GM10248 (cell line): ENCODE measurements at regions not wholly inside any gene's neighbourhood (a gene's known extent, or its start where the extent isn't known, plus 50 kb on each side); places are given as distances from the start of the nearest gene placed in this dataset.

Experiments used
- CTCF ChIA-PET: fragments of 300-600 bp; sonication (Branson Sonifier 250); formaldehyde crosslinking; extraction: SDS; loops from one replicate; lab custom pipeline; 2021; ENCODE audit warnings: antibody characterized with exemption; lab: Yijun Ruan, JAX
- POLR2A ChIA-PET: fragments of 350-650 bp; sonication (Branson Sonifier 250); formaldehyde crosslinking; extraction: SDS; loops from one replicate; lab custom pipeline; 2020; ENCODE audit warnings: antibody characterized with exemption; lab: Yijun Ruan, JAX
- DNase-seq: peaks from one replicate; pipeline ENCODE4 v3.0.0; 2012; ENCODE audit errors: extremely low spot score
- TF ChIP-seq, protein P1 (sequence below): IDR thresholded peaks from 2 replicates; pipeline ENCODE4 v1.5.1; 2012; ENCODE audit warnings: mild to moderate bottlenecking, low read depth; ENCODE audit errors: extremely low read depth, missing control alignments, control extremely low read depth

DNA sequence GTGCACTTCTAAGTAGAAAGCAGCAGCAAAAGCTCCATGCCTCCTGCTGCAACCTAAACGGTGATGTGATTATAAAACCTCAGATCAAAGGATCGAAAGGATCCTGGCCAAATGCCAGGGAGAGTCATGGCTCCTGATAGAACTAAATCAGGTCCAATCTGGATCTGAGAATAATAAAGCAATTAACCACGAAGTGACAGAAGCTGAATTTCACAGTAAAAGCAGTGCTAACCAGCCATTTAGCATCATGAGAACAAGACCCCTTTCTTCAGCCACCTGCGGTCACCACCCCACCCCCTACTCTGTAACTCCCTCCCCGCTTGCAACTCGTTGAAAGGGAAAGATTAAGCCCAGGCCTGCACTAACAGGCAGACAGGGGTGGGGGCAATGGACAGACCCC is 748.7 kb downstream of the BCL11A start:
- CTCF ChIA-PET: interaction anchor here (1.4 kb wide), 1 partner anchor 17 kb away, joined by 3 read pairs; no protein-coding TSS in a partner anchor
- TF ChIP-seq, protein P1, sequence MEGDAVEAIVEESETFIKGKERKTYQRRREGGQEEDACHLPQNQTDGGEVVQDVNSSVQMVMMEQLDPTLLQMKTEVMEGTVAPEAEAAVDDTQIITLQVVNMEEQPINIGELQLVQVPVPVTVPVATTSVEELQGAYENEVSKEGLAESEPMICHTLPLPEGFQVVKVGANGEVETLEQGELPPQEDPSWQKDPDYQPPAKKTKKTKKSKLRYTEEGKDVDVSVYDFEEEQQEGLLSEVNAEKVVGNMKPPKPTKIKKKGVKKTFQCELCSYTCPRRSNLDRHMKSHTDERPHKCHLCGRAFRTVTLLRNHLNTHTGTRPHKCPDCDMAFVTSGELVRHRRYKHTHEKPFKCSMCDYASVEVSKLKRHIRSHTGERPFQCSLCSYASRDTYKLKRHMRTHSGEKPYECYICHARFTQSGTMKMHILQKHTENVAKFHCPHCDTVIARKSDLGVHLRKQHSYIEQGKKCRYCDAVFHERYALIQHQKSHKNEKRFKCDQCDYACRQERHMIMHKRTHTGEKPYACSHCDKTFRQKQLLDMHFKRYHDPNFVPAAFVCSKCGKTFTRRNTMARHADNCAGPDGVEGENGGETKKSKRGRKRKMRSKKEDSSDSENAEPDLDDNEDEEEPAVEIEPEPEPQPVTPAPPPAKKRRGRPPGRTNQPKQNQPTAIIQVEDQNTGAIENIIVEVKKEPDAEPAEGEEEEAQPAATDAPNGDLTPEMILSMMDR: no peak
- POLR2A ChIA-PET: no interaction called here
- DNase-seq: no peak

GRCh38 chr2:59803586-59803985 is 749.9 kb downstream of the BCL11A start:
- TF ChIP-seq, protein P1: no peak
- POLR2A ChIA-PET: no interaction called here
- CTCF ChIA-PET: interaction anchor here (1.0 to 1.4 kb wide), 2 partner anchors 13 to 21 kb away, joined by 3 read pairs; no protein-coding TSS in a partner anchor
- no peak for DNase-seq

- ChIA-PET POLR2A (no interaction called here), CTCF (no interaction called here)
- TF ChIP-seq, protein P1: no peak
- no peak for DNase-seq
Measured at GRCh38 chr2:59798687-59799232, 754.7 kb downstream of the BCL11A start.

GRCh38 chr2:59791004-59791618 is 762.3 kb downstream of the BCL11A start:
- DNase-seq: no peak
- TF ChIP-seq, protein P1: no peak
- POLR2A ChIA-PET: no interaction called here
- CTCF ChIA-PET: interaction anchor here (1.9 kb wide), 1 partner anchor 9 kb away, joined by 5 read pairs; no protein-coding TSS in a partner anchor

DNA sequence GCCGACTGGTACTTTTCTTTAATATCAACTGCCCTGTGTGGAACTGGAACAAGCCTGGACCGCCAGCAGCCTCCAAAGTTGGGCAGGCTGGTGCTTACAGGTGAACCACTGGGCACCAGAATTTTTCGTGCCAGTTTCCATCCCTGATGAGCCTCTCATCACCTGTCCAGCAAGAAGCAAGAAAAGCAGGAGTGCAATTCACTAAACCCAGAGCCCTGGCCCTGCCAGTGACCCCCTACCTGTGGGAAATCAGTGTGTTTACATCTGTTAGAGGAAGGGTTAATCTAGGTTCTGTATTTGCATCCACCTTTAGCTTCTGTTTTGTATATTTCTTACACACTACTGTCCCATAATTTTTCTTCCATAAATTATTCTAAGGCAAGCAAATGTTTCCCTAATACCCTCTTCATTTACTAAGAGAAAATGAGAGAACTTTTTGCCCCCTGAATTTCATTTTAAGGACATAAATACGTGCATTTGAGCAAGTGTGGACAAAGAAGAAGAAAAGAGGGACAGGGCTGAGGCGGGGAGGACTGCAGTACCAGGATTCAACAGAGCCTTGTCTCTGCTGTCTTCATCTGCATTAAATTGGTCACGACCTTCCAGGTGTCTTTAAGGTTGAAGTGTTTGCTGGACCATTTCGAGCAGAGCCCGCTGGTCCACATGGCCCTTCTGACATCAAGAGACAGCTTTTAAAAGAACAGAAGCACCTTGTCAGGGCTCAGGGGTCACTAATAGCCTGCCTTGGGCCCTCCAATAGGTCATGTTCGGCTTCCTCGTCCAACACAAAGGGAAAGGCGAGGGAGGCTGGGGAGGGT is 763.1 kb downstream of the BCL11A start:
- ChIA-PET POLR2A (no interaction called here), CTCF (interaction anchor here (1.9 kb wide), 1 partner anchor 8 kb away, joined by 5 read pairs; no protein-coding TSS in a partner anchor)
- no peak for DNase-seq
- TF ChIP-seq, protein P1: no peak

DNA sequence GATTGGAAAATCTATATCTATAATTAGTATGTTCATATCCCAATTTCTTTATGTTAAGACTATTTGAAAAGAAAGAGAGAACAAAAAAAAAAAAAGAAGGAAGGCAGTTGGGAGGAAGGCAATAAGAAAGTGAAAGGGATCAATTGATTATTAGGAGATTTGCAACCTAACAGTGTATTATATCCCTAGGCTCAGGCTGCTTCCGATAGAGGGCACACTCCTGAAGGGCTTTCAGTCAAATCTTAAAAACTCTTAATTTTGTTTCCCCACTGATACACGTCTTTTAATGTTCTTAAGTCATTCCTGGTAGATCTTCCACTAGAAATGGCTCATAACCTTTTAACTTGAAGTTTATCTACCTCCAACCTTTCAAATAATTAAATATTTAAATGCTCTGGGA is 763.9 kb downstream of the BCL11A start:
- POLR2A ChIA-PET: no interaction called here
- CTCF ChIA-PET: no interaction called here
- TF ChIP-seq, protein P1: no peak

More for the DNA sequence above, 763.9 kb downstream of the BCL11A start:
- DNase-seq: no peak
